HEK293T (cell line): ENCODE measurements at regions not wholly inside any gene's neighbourhood (a gene's known extent, or its start where the extent isn't known, plus 50 kb on each side); places are given as distances from the start of the nearest gene placed in this dataset.

Source experiments
- CTCF ChIA-PET: fragments of 350-600 bp; formaldehyde crosslinking; extraction: SDS; loops from one replicate; lab custom pipeline; 2021; ENCODE audit warnings: antibody characterized with exemption, inconsistent platforms; lab: Yijun Ruan, JAX
- POLR2A ChIA-PET: fragments of 350-600 bp; formaldehyde crosslinking; extraction: SDS; loops from one replicate; lab custom pipeline; 2020; ENCODE audit warnings: antibody characterized with exemption, inconsistent platforms; lab: Yijun Ruan, JAX
- DNase-seq: peaks from one replicate; pipeline ENCODE4 v3.0.0; 2012; ENCODE audit warnings: mixed read lengths; ENCODE audit errors: extremely low spot score
- ARNT ChIP-seq: fragments of 450-650 bp; IDR thresholded peaks from 2 replicates; pipeline ENCODE4 v1.6.1; 2017; ENCODE audit warnings: mild to moderate bottlenecking
- CTBP1 ChIP-seq: fragments of 450-650 bp; IDR thresholded peaks from 2 replicates; pipeline ENCODE4 v1.6.1; 2016; ENCODE audit warnings: borderline replicate concordance
- L3MBTL2 ChIP-seq: fragments of 450-650 bp; conservative IDR thresholded peaks from 2 replicates; pipeline ENCODE4 v1.6.1; 2016; ENCODE audit warnings: mild to moderate bottlenecking
- SP1 ChIP-seq: fragments of 450-650 bp; IDR thresholded peaks from 2 replicates; pipeline ENCODE4 v1.6.1; 2017
- SUZ12 ChIP-seq: fragments of 450-650 bp; IDR thresholded peaks from 2 replicates; pipeline ENCODE4 v1.6.1; 2016; ENCODE audit warnings: mild to moderate bottlenecking
- TARDBP ChIP-seq: fragments of 450-650 bp; IDR thresholded peaks from 2 replicates; pipeline ENCODE4 v1.6.1; 2016
- ZNF384 ChIP-seq: fragments of 450-650 bp; IDR thresholded peaks from 2 replicates; pipeline ENCODE4 v1.6.1; 2016
- TF ChIP-seq, protein P1 (sequence below): fragments of 450-650 bp; IDR thresholded peaks from 2 replicates; pipeline ENCODE4 v1.6.1; 2016

DNA sequence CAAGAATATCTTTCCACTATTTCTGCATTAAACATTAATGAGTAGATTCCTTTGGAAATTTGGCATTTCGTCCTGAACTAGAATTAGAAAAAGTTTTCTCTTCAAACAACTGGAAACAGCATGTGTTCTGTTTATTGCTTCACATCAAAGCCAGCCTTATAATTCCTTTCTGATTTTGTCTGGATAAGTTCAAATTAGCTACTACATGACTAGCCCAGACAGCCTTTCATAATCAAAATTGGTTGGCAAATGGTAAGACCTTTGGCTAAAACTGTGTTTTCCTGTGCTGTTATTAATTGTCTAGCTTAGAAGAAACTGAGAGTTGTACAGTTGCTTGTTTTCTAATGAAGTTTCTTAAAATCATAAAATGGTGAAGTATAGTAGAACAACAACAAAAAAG is 52.7 kb upstream of the P3H2 start:
- TF ChIP-seq TARDBP: no peak
- TF ChIP-seq SP1: no peak
- TF ChIP-seq, protein P1, sequence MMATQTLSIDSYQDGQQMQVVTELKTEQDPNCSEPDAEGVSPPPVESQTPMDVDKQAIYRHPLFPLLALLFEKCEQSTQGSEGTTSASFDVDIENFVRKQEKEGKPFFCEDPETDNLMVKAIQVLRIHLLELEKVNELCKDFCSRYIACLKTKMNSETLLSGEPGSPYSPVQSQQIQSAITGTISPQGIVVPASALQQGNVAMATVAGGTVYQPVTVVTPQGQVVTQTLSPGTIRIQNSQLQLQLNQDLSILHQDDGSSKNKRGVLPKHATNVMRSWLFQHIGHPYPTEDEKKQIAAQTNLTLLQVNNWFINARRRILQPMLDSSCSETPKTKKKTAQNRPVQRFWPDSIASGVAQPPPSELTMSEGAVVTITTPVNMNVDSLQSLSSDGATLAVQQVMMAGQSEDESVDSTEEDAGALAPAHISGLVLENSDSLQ: no peak
- TF ChIP-seq L3MBTL2: no peak
- TF ChIP-seq ARNT: no peak
- DNase-seq: no peak
- ChIA-PET POLR2A (no interaction called here), CTCF (no interaction called here)

DNA sequence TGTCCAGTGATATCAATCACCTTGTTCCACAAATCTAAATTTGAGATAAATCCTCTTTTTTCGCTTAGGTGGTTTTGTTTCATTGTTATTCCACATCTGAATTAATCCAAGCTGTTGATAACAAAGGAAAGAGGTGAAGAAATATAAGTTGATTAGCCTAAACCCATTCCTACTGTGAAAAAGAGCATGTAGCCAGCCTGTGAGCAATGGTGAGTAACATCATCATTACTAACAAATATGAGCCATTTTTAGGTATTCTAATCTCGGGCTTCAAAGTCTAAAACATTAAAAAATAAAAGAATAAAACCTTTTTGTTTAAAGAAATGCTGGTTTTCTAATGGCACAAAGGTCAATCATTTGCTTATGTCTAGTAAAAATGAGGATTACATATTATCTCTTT is 52.1 kb upstream of the P3H2 start:
- no peak for DNase-seq
- ChIA-PET CTCF (no interaction called here), POLR2A (no interaction called here)
- no peak for TF ChIP-seq SUZ12
- no peak for TF ChIP-seq ZNF384
- no peak for TF ChIP-seq CTBP1
